ENCODE measurements at regions not wholly inside any gene's neighbourhood (a gene's known extent, or its start where the extent isn't known, plus 50 kb on each side); places are given as distances from the start of the nearest gene placed in this dataset.

DNA sequence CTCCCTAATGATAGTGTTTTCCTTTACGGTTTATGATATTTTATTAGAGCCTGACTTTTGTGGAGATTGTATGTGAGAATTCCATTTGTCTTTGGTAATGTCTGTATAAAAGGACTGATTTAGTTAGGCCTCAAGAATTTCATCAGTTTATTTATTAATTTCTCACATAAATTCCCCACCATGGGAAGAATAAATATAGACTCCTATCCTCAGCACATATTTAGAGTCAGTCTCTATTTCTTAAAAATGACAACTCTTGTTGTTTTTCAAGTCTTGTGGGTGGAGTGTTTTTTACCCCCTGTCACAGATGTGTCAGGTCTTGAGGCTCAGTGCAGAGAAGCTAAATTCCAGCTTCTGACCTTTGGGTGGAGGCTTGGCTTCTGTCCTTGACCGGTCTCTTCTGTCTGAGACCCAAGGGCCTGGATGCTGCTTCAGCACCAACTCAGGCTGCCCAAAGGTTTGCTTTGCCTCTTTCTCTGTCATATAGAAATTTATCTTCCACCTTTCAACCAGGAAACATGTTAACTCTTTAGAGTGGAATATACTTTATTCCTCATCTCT is 117.3 kb upstream of the INHBA start:
- DNase-seq (ENCODE audit: low read depth, low spot score) = no peak
- RAD21 ChIA-PET (ENCODE audit: low non-redundant PET in 1 of 2, low total read pairs in 2 of 2, uncharacterized antibody in 2 of 2, unreplicated experiment in 2 of 2) = no interaction called here
- no TSS peak for BruUV-seq (replicated peaks)
- no peaks in the 10 kb centered on the region for H3K36me3 ChIP-seq (ENCODE audit: control insufficient read depth in 1 of 2, insufficient read depth in 2 of 2, low read length in 2 of 2)
- no peak overlapping the region for H3K4me3 ChIP-seq (replicated peaks in 1 of 2; ENCODE audit: low read depth in 1 of 2, low read length in 2 of 2)
- H3K4me1 ChIP-seq (ENCODE audit: control insufficient read depth in 1 of 2, insufficient read depth in 2 of 2, low read length in 2 of 2) = no peaks in the 10 kb centered on the region
- H3K27ac ChIP-seq (ENCODE audit: low read depth, low read length) = no peak overlapping the region
- H4K20me1 ChIP-seq (ENCODE audit: insufficient read depth) = no peaks in the 10 kb centered on the region
- H3K79me2 ChIP-seq (ENCODE audit: insufficient read depth, low read length) = no peaks in the 10 kb centered on the region
- H3K9me2 ChIP-seq (ENCODE audit: insufficient read depth) = no peaks in the 10 kb centered on the region
- intact Hi-C loops (cut with micrococcal nuclease) = no loop called here
- no peak overlapping the region for H2AFZ ChIP-seq (ENCODE audit: low read depth, low read length, poor library complexity, severe bottlenecking)
- CTCF ChIA-PET = no interaction called here
- H3K4me2 ChIP-seq (ENCODE audit: low read length) = no peak overlapping the region
- POLR2A ChIA-PET = no interaction called here
- ATAC-seq = no peak
- 0 out of 2 replicates have a peak, but pooled peaks cover 3% of the 10 kb centered on the region for H3K27me3 ChIP-seq (ENCODE audit: insufficient read depth, low read length)
- no peak overlapping the region for H3K9ac ChIP-seq (ENCODE audit: low read length)
- no peaks in the 10 kb centered on the region for H3K9me3 ChIP-seq (ENCODE audit: control insufficient read depth in 1 of 2, insufficient read depth in 1 of 2, low read depth in 1 of 2, low read length in 2 of 2)
- TF ChIP-seq, protein P1, sequence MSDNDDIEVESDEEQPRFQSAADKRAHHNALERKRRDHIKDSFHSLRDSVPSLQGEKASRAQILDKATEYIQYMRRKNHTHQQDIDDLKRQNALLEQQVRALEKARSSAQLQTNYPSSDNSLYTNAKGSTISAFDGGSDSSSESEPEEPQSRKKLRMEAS (IDR thresholded peaks at IDR 0.05) = no peak
- TF ChIP-seq CTCF (IDR thresholded peaks at IDR 0.05 in 2 of 3, conservative IDR thresholded peaks at IDR 0.05 in 1 of 3; ENCODE audit: borderline replicate concordance in 1 of 3, insufficient read depth in 1 of 3, low read depth in 2 of 3, low read length in 2 of 3) = no peak
- TF ChIP-seq ZNF274 (IDR thresholded peaks at IDR 0.05; ENCODE audit: low read depth, low read length) = no peak
- TF ChIP-seq ZFX (IDR thresholded peaks at IDR 0.05) = no peak
- TF ChIP-seq YY1 (IDR thresholded peaks at IDR 0.05; ENCODE audit: extremely low read depth, insufficient replicate concordance, low read depth, low read length) = no peak
- no peak for TF ChIP-seq SP1 (IDR thresholded peaks at IDR 0.05; ENCODE audit: low read depth)
- TF ChIP-seq POLR2A (IDR thresholded peaks at IDR 0.05; ENCODE audit: borderline replicate concordance, extremely low read depth, insufficient read depth, insufficient read length) = no peak
- no peak for TF ChIP-seq CEBPB (IDR thresholded peaks at IDR 0.05; ENCODE audit: low read depth)
- TF ChIP-seq FOSL1 (IDR thresholded peaks at IDR 0.05; ENCODE audit: low read depth) = no peak
- no peak for TF ChIP-seq EZH2phosphoT487 (IDR thresholded peaks at IDR 0.05; ENCODE audit: borderline replicate concordance)
- TF ChIP-seq EGR1 (IDR thresholded peaks at IDR 0.05; ENCODE audit: low read depth) = no peak
- TF ChIP-seq ZBTB33 (IDR thresholded peaks at IDR 0.05; ENCODE audit: extremely low read depth, insufficient replicate concordance, low read length) = no peak
- no peak for TF ChIP-seq SIN3A (IDR thresholded peaks at IDR 0.05; ENCODE audit: low read depth)
- TF ChIP-seq TCF7L2 (IDR thresholded peaks at IDR 0.05; ENCODE audit: borderline replicate concordance, extremely low read depth, insufficient read depth, insufficient read length) = no peak
- no peak for TF ChIP-seq SRF (IDR thresholded peaks at IDR 0.05; ENCODE audit: low read depth)
- no peak for TF ChIP-seq CBX3 (IDR thresholded peaks at IDR 0.05; ENCODE audit: low read depth)
- no peak for TF ChIP-seq ELF1 (IDR thresholded peaks at IDR 0.05; ENCODE audit: borderline replicate concordance, low read depth)
- no peak for TF ChIP-seq JUND (IDR thresholded peaks at IDR 0.05)
- TF ChIP-seq ATF3 (IDR thresholded peaks at IDR 0.05) = no peak
